Colonic mucosa (tissue), 4 donors: ENCODE measurements at regions not wholly inside any gene's neighbourhood (a gene's known extent, or its start where the extent isn't known, plus 50 kb on each side); places are given as distances from the start of the nearest gene placed in this dataset.

Experiments
- DNase-seq: peaks from one replicate; pipeline ENCODE4 v3.0.0-alpha.2; 2020
- H3K27ac ChIP-seq: fragments of 200-600 bp; one replicate; pipeline ENCODE4 v1.8.0; 2021
- H3K27me3 ChIP-seq: fragments of 200-600 bp; one replicate; pipeline ENCODE4 v1.8.0; 2021
- H3K36me3 ChIP-seq: fragments of 200-600 bp; one replicate; pipeline ENCODE4 v1.8.0; 2021
- H3K4me1 ChIP-seq: fragments of 200-600 bp; one replicate; pipeline ENCODE4 v1.8.0; 2021; ENCODE audit warnings: mild to moderate bottlenecking
- H3K4me3 ChIP-seq: fragments of 200-600 bp; one replicate; pipeline ENCODE4 v1.8.0; 2021
- H3K9ac ChIP-seq, 2 donors: one replicate each; pipeline ENCODE4 v1.7.0; 2013; ENCODE audit warnings: control low read depth in 2 of 2, low read depth in 2 of 2, low read length in 2 of 2
- H3K9me3 ChIP-seq: fragments of 200-600 bp; one replicate; pipeline ENCODE4 v1.8.0; 2021
- CTCF ChIP-seq: fragments of 200-600 bp; IDR thresholded peaks from one replicate; pipeline ENCODE4 v1.8.0; 2022; ENCODE audit warnings: antibody characterized with exemption, mild to moderate bottlenecking
- intact Hi-C: fragments of 100-400 bp; cut with DNase I; formaldehyde crosslinking; loops from one replicate; pipeline ENCODE4 v1.14.1; 2022
- donor health status: healthy.
- donor health status: DM: no; HTN: no; CAD: no.
- donor health status: DM: no; HTN: no; CAD: no.

GRCh38 chr4:189506080-189506479 is 434.6 kb upstream of the FRG1 start:
- H3K9ac ChIP-seq: no peak overlapping the region
- no peak overlapping the region for H3K4me3 ChIP-seq
- DNase-seq: no peak
- H3K36me3 ChIP-seq: no peaks in the 10 kb centered on the region
- no peaks in the 10 kb centered on the region for H3K4me1 ChIP-seq
- H3K9me3 ChIP-seq: no peaks in the 10 kb centered on the region
- H3K27me3 ChIP-seq: no peaks in the 10 kb centered on the region
- TF ChIP-seq CTCF: no peak
- no peak overlapping the region for H3K27ac ChIP-seq
- intact Hi-C loops: no loop called here

GRCh38 chr4:189507060-189507459 is 433.6 kb upstream of the FRG1 start:
- no peak for DNase-seq
- H3K27me3 ChIP-seq: no peaks in the 10 kb centered on the region
- H3K36me3 ChIP-seq: no peaks in the 10 kb centered on the region
- no peak for TF ChIP-seq CTCF
- no peak overlapping the region for H3K4me3 ChIP-seq
- no peaks in the 10 kb centered on the region for H3K4me1 ChIP-seq
- intact Hi-C loops: no loop called here
- H3K27ac ChIP-seq: no peak overlapping the region
- H3K9ac ChIP-seq: no peak overlapping the region
- H3K9me3 ChIP-seq: no peaks in the 10 kb centered on the region

- no peak for TF ChIP-seq CTCF
- no peak overlapping the region for H3K4me3 ChIP-seq
- no peak overlapping the region for H3K27ac ChIP-seq
- H3K36me3 ChIP-seq: no peaks in the 10 kb centered on the region
- no peak for DNase-seq
- H3K9ac ChIP-seq: no peak overlapping the region
- no peaks in the 10 kb centered on the region for H3K9me3 ChIP-seq
- H3K27me3 ChIP-seq: no peaks in the 10 kb centered on the region
- H3K4me1 ChIP-seq: no peaks in the 10 kb centered on the region
- intact Hi-C loops: no loop called here
These were observed 430.1 kb upstream of the FRG1 start for GRCh38 chr4:189510601-189511000.

DNA sequence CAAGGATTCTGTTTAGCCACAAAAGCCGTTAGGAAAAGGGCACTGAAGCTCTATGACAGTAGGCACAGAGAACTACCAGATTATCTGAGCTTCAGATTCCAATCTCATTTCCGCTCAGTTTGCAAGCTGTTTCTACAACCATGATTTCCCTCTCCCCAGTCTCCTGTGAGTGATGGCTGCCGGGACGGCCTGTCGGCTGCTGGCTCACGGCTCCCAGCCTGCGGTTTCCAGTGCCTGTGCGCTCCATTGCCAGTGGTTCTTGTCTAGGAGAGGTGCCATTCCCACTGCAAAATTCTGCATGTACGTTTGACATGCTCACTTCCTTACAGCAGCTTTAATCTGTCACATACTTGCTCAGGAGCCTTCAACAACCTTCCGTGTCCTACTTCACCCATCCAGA is 429.1 kb upstream of the FRG1 start:
- Histone ChIP-seq H3K27ac (no peak overlapping the region), H3K36me3 (no peaks in the 10 kb centered on the region), H3K4me3 (no peak overlapping the region), H3K4me1 (no peaks in the 10 kb centered on the region), H3K9ac (no peak overlapping the region), H3K27me3 (no peaks in the 10 kb centered on the region), H3K9me3 (no peaks in the 10 kb centered on the region)
- intact Hi-C loops: no loop called here
- DNase-seq: no peak
- no peak for TF ChIP-seq CTCF

DNA sequence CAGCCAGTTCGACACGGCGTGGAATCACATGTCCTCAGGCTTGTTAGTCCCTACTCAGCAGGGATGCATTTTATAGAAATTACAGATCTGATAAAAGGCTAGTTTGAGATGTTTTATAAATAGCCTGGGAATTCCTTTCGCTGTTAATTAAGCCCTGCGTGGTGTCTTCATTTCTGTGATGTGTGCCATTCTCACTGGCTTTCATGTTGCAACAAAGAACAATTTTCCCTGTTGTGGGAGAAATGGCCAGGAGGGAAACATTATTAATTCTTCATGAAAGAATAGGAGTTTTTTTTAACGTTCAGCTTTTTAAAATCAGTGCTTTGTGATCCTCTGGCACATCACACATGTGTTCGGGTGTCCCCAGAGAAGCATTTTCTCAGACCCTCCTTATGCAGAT is 427.3 kb upstream of the FRG1 start:
- Histone ChIP-seq H3K9ac (no peak overlapping the region), H3K4me1 (no peaks in the 10 kb centered on the region), H3K27me3 (no peaks in the 10 kb centered on the region), H3K4me3 (no peak overlapping the region), H3K36me3 (no peaks in the 10 kb centered on the region), H3K9me3 (no peaks in the 10 kb centered on the region), H3K27ac (no peak overlapping the region)
- no peak for DNase-seq
- no peak for TF ChIP-seq CTCF
- intact Hi-C loops: no loop called here

- H3K27ac ChIP-seq: no peak overlapping the region
- no peak for DNase-seq
- no peaks in the 10 kb centered on the region for H3K36me3 ChIP-seq
- no peak for TF ChIP-seq CTCF
- H3K9me3 ChIP-seq: no peaks in the 10 kb centered on the region
- intact Hi-C loops: no loop called here
- H3K4me1 ChIP-seq: no peaks in the 10 kb centered on the region
- no peak overlapping the region for H3K9ac ChIP-seq
- H3K27me3 ChIP-seq: no peaks in the 10 kb centered on the region
- H3K4me3 ChIP-seq: no peak overlapping the region
These were observed 426.5 kb upstream of the FRG1 start for GRCh38 chr4:189514209-189514608.
